Activated CD4-positive, alpha-beta T cell treated with anti-CD3 and anti-CD28 coated beads, Interleukin-2, amount 10 ng/mL, durations not matched to agents 24 days and 14 days (primary cell): ENCODE measurements at regions not wholly inside any gene's neighbourhood (a gene's known extent, or its start where the extent isn't known, plus 50 kb on each side); places are given as distances from the start of the nearest gene placed in this dataset.

Experiments
- DNase-seq: peaks from one replicate; pipeline ENCODE4 v3.0.0; 2022
- H3K27ac Mint-ChIP-seq: one replicate; pipeline ENCODE4 v1.8.0; 2022; ENCODE audit warnings: mild to moderate bottlenecking, mixed read lengths
- H3K27me3 Mint-ChIP-seq: one replicate; pipeline ENCODE4 v1.8.0; 2022; ENCODE audit warnings: mixed read lengths
- H3K36me3 Mint-ChIP-seq: one replicate; pipeline ENCODE4 v1.8.0; 2022; ENCODE audit warnings: low read depth, mild to moderate bottlenecking, mixed read lengths
- H3K4me1 Mint-ChIP-seq: one replicate; pipeline ENCODE4 v1.8.0; 2021; ENCODE audit warnings: mixed read lengths
- H3K4me3 Mint-ChIP-seq: one replicate; pipeline ENCODE4 v1.8.0; 2022; ENCODE audit warnings: mild to moderate bottlenecking, moderate library complexity, mixed read lengths
- H3K9me3 Mint-ChIP-seq: one replicate; pipeline ENCODE4 v1.8.0; 2021; ENCODE audit warnings: mixed read lengths
- intact Hi-C: fragments of 100-400 bp; cut with micrococcal nuclease; formaldehyde crosslinking; loops from one replicate; pipeline ENCODE4 v1.15.1; 2023

DNA sequence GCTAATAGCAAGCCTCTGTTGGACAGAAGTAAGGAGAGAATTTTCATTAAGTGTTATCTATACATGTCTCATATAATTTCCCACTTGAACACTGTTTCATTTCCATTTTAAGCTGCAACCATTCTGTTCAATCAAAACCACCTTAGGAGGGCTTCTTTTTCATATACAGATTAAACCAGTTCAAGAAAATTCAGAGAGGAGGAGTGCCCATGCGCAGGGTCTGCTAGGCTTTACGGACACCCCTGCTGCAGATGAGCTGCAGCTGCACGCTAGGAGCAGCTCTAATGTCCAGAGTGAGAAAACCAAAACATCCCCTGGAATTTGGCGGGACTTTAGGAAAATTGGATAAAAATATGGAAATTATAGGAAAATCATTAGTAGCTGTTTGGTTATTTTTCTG lies 541.0 kb downstream of the SPRY1 start:
- intact Hi-C loops: no loop called here
- no peak overlapping the region for H3K4me3 Mint-ChIP-seq
- DNase-seq: no peak
- H3K27ac Mint-ChIP-seq: no peak overlapping the region
- no peaks in the 10 kb centered on the region for H3K9me3 Mint-ChIP-seq
- H3K27me3 Mint-ChIP-seq: no peaks in the 10 kb centered on the region
- H3K4me1 Mint-ChIP-seq: no peaks in the 10 kb centered on the region
- H3K36me3 Mint-ChIP-seq: no peaks in the 10 kb centered on the region

DNA sequence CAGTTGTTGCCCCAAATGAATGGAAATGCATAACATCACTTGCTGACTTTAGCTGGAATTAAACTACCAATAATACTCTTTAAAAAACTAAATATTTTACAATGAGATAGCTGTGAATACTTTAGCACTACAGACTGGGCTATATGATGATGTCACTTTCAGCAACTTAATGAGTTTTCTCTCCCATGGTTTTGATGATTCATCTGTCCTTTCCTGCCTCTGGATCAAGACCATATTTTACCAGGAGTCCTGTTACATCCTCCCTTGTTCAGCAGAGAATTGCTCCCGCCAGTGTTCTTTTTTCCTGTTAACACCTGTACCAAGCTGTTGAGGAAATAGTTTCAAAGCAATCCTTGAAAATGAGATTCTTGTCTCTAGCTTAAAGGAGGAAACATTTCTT lies 543.0 kb downstream of the SPRY1 start:
- H3K27me3 Mint-ChIP-seq: no peaks in the 10 kb centered on the region
- no peaks in the 10 kb centered on the region for H3K9me3 Mint-ChIP-seq
- H3K27ac Mint-ChIP-seq: no peak overlapping the region
- no peaks in the 10 kb centered on the region for H3K4me1 Mint-ChIP-seq
- no peaks in the 10 kb centered on the region for H3K36me3 Mint-ChIP-seq
- no peak for DNase-seq
- intact Hi-C loops: no loop called here
- H3K4me3 Mint-ChIP-seq: no peak overlapping the region

DNA sequence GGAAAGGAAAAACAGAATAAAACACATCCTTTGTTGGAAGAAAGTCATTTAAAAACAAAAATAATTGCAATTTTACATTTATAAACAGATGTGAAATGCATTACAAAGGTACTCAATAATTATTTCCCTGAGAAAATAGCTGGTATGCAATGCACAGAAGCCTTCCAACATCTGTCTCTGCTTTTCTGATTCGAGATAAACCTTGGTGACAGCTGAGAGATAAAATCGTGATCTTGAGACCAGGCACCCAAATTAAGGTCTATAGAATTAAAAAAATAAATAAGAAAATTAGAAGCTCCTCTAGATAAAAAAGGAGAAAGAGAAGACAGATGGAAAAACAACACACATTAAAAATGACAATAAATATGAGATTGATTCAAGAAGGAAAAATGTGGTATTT lies 544.0 kb downstream of the SPRY1 start:
- no peak overlapping the region for H3K4me3 Mint-ChIP-seq
- intact Hi-C loops: no loop called here
- no peaks in the 10 kb centered on the region for H3K36me3 Mint-ChIP-seq
- DNase-seq: no peak
- H3K9me3 Mint-ChIP-seq: no peaks in the 10 kb centered on the region
- H3K4me1 Mint-ChIP-seq: no peaks in the 10 kb centered on the region
- no peaks in the 10 kb centered on the region for H3K27me3 Mint-ChIP-seq
- H3K27ac Mint-ChIP-seq: no peak overlapping the region

DNA sequence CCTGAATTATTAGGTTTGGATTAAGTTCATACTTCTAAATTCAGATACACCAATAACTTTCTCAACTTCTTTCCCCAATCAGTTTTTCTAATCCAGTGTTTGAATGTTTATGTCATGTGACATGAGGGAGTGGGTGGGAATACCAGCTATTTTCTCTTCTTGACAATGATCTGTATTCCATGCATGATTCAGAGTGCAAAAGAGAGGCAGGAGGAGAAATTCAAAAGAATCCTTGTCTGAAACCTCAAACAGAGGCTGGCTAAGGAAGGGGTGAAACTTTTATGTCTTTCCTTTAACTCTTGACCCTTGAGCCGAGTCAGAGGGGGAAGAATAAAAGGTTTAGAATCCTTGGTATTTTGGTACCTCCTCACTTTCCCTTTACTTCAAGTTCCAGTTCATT lies 544.7 kb downstream of the SPRY1 start:
- H3K9me3 Mint-ChIP-seq: no peaks in the 10 kb centered on the region
- no peak overlapping the region for H3K4me3 Mint-ChIP-seq
- H3K27ac Mint-ChIP-seq: no peak overlapping the region
- no peaks in the 10 kb centered on the region for H3K36me3 Mint-ChIP-seq
- no peaks in the 10 kb centered on the region for H3K27me3 Mint-ChIP-seq
- intact Hi-C loops: no loop called here
- H3K4me1 Mint-ChIP-seq: no peaks in the 10 kb centered on the region
- DNase-seq: no peak

DNA sequence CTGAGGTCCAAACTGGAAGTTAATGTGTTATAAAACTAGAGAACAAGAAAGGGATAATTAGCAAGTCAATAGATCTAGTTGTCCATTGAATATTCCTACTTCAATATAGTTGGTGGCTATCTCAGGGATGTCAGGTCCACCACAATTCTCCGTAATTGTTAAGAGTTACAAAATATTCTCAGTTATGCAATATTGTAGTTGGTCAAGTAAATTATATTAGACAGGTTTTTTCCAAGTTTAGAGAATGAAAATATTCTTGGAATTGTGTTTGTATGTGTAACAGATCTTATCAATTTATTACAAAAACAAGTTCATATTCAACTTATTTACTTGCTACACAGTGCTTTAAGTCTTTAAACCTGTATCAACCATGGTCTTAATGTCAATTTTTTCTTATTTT lies 547.4 kb downstream of the SPRY1 start:
- intact Hi-C loops: no loop called here

GRCh38 chr4:123945301-123945700 lies 548.7 kb downstream of the SPRY1 start:
- intact Hi-C loops: no loop called here
- no peaks in the 10 kb centered on the region for H3K4me1 Mint-ChIP-seq
- H3K27ac Mint-ChIP-seq: no peak overlapping the region
- H3K9me3 Mint-ChIP-seq: no peaks in the 10 kb centered on the region
- no peak overlapping the region for H3K4me3 Mint-ChIP-seq
- no peaks in the 10 kb centered on the region for H3K27me3 Mint-ChIP-seq
- H3K36me3 Mint-ChIP-seq: no peaks in the 10 kb centered on the region
- DNase-seq: no peak

More for the DNA sequence above, 547.4 kb downstream of the SPRY1 start:
- Mint-ChIP-seq H3K27me3 (no peaks in the 10 kb centered on the region), H3K36me3 (no peaks in the 10 kb centered on the region), H3K4me1 (no peaks in the 10 kb centered on the region), H3K4me3 (no peak overlapping the region), H3K27ac (no peak overlapping the region), H3K9me3 (no peaks in the 10 kb centered on the region)
- no peak for DNase-seq

DNA sequence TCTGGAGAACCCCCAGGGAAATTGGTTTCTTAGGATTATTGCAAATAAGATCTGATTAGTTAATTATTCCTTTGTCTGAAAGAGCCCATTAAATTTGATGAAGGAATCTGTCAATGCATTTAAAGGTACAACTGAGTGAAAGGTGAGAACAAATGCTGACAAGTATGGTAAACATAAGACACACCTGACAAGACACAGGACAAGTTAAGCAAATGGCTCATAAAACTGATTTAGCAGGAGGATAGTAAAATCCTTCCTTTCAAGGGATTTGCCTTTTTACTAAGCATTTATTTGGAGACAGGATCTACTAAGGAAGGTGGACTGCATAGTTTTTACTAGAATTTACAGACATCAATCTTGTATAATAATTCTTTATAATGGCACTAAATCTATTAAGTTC lies 553.9 kb downstream of the SPRY1 start:
- no peaks in the 10 kb centered on the region for H3K4me1 Mint-ChIP-seq
- no peak overlapping the region for H3K27ac Mint-ChIP-seq
- H3K9me3 Mint-ChIP-seq: no peaks in the 10 kb centered on the region
- intact Hi-C loops: no loop called here
- DNase-seq: no peak
- no peaks in the 10 kb centered on the region for H3K36me3 Mint-ChIP-seq
- no peaks in the 10 kb centered on the region for H3K27me3 Mint-ChIP-seq
- H3K4me3 Mint-ChIP-seq: no peak overlapping the region

DNA sequence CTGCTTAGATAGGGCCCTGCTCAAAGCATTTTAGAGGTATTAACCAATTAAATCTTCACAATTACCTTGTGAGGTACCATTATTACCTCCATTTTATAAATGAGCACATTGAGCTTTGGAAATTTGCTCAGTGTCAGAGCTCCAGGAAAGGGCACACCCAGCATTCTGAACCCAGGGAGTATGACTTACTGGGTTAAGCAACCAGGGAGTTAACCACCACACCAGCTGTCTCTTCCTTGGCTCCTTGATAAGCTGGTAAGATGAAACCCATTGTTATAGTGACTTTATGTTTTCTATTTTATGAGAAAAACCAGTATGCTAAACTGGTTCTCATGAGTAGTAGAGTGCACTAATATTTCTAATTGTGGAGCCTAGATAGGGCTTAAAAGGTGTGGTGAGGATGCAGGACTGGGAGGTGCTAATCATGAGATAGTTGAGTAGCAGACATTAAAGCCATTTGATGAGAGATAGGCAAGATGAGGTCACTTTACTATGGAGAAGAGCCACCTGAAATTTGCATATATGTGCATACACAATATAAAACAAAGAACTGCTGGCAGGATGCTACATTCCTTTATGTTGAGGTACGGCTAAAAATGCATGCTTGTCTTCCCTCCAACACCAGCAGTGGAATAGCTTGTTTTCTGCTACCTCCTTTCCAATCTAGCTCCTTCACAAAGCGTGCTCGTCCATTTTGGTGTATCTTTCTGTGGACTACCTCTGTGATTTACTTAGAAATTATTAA lies 556.1 kb downstream of the SPRY1 start:
- H3K27ac Mint-ChIP-seq: no peak overlapping the region

GRCh38 chr4:123953566-123953965 lies 557.0 kb downstream of the SPRY1 start:
- Mint-ChIP-seq H3K36me3 (no peaks in the 10 kb centered on the region), H3K4me1 (no peaks in the 10 kb centered on the region), H3K4me3 (no peak overlapping the region), H3K27ac (no peak overlapping the region), H3K9me3 (no peaks in the 10 kb centered on the region), H3K27me3 (no peaks in the 10 kb centered on the region)
- DNase-seq: no peak
- intact Hi-C loops: no loop called here

More for the DNA sequence above, 556.1 kb downstream of the SPRY1 start:
- Mint-ChIP-seq H3K36me3 (no peaks in the 10 kb centered on the region), H3K9me3 (no peaks in the 10 kb centered on the region), H3K4me3 (no peak overlapping the region), H3K4me1 (no peaks in the 10 kb centered on the region), H3K27me3 (no peaks in the 10 kb centered on the region)
- intact Hi-C loops: no loop called here
- DNase-seq: no peak

DNA sequence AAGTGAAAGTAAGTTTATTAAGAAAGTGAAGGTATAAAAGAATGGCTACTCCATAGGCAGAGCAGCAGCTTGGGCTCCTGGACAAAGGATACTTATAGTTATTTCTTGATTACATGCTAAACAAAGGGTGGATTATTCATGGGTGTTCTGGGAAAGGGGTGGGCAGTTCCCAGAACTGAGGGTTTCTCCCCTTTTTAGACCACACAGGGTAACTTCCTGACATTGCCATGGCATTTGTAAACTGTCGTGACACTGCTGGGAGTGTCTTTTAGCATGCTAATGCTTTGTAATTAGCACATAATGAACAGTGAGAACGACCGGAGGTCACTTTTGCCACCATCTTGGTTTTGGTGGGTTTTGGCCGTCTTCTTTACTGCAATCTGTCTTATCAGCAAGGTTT lies 557.6 kb downstream of the SPRY1 start:
- no peaks in the 10 kb centered on the region for H3K4me1 Mint-ChIP-seq

GRCh38 chr4:123955167-123955800 lies 558.7 kb downstream of the SPRY1 start:
- Mint-ChIP-seq H3K27ac (no peak overlapping the region), H3K4me1 (no peaks in the 10 kb centered on the region), H3K36me3 (no peaks in the 10 kb centered on the region), H3K4me3 (no peak overlapping the region), H3K27me3 (no peaks in the 10 kb centered on the region), H3K9me3 (no peaks in the 10 kb centered on the region)
- no peak for DNase-seq
- intact Hi-C loops: no loop called here

More for the DNA sequence above, 557.6 kb downstream of the SPRY1 start:
- no peak overlapping the region for H3K4me3 Mint-ChIP-seq
- no peaks in the 10 kb centered on the region for H3K36me3 Mint-ChIP-seq
- no peak for DNase-seq
- no peaks in the 10 kb centered on the region for H3K9me3 Mint-ChIP-seq
- intact Hi-C loops: no loop called here
- no peak overlapping the region for H3K27ac Mint-ChIP-seq
- no peaks in the 10 kb centered on the region for H3K27me3 Mint-ChIP-seq

DNA sequence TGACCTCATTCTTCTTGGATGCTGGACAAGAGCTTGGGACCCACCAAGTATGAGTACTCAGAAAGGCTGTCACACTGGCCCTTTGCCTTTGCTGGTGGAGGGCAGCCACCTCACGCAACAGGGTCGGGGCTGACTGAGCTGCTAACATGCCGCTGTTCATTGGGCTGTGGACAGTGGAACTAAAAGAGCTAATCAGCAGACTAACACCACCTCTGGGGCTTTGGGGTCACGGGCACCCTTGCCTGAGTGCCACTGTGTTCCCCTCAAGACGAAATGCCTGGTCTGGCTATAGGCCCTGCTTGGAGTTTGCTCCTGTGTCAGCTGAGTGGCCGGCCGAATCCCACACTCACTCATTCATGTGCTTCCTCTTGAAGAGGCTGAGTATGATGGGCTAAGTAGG lies 559.6 kb downstream of the SPRY1 start:
- H3K4me3 Mint-ChIP-seq: no peak overlapping the region
- no peaks in the 10 kb centered on the region for H3K4me1 Mint-ChIP-seq
- no peaks in the 10 kb centered on the region for H3K9me3 Mint-ChIP-seq
- intact Hi-C loops: no loop called here
- no peaks in the 10 kb centered on the region for H3K27me3 Mint-ChIP-seq
- H3K36me3 Mint-ChIP-seq: no peaks in the 10 kb centered on the region
- no peak for DNase-seq
- H3K27ac Mint-ChIP-seq: no peak overlapping the region

- no peaks in the 10 kb centered on the region for H3K27me3 Mint-ChIP-seq
- no peaks in the 10 kb centered on the region for H3K36me3 Mint-ChIP-seq
- H3K4me1 Mint-ChIP-seq: no peaks in the 10 kb centered on the region
- DNase-seq: no peak
- intact Hi-C loops: no loop called here
- no peaks in the 10 kb centered on the region for H3K9me3 Mint-ChIP-seq
- H3K27ac Mint-ChIP-seq: no peak overlapping the region
- no peak overlapping the region for H3K4me3 Mint-ChIP-seq
Observed at GRCh38 chr4:123966990-123967769, 570.6 kb downstream of the SPRY1 start.

GRCh38 chr4:123972031-123972430 lies 575.4 kb downstream of the SPRY1 start:
- DNase-seq: no peak
- Mint-ChIP-seq H3K27me3 (no peaks in the 10 kb centered on the region), H3K36me3 (no peaks in the 10 kb centered on the region), H3K9me3 (no peaks in the 10 kb centered on the region), H3K4me1 (no peaks in the 10 kb centered on the region), H3K27ac (no peak overlapping the region), H3K4me3 (no peak overlapping the region)
- intact Hi-C loops: no loop called here
